Skeletal muscle satellite cell (primary cell): ENCODE measurements at regions not wholly inside any gene's neighbourhood (a gene's known extent, or its start where the extent isn't known, plus 50 kb on each side); places are given as distances from the start of the nearest gene placed in this dataset.

Experiments used
- H3K27me3 ChIP-seq: 2 replicates; pipeline ENCODE4 v1.7.0; 2013; ENCODE audit warnings: low read length; ENCODE audit not compliant: control insufficient read depth, insufficient read depth
- H3K36me3 ChIP-seq: 2 replicates; pipeline ENCODE4 v1.7.0; 2013; ENCODE audit warnings: mild to moderate bottlenecking, control low read depth, low read length; ENCODE audit not compliant: insufficient read depth
- H3K4me1 ChIP-seq: 2 replicates; pipeline ENCODE4 v1.7.0; 2013; ENCODE audit warnings: low read length; ENCODE audit not compliant: control insufficient read depth, insufficient read depth
- H3K4me2 ChIP-seq: 2 replicates; pipeline ENCODE4 v1.7.0; 2013; ENCODE audit warnings: mild to moderate bottlenecking, low read length
- H3K4me3 ChIP-seq: 2 replicates; pipeline ENCODE4 v1.7.0; 2013; ENCODE audit warnings: low read length
- H3K9ac ChIP-seq: 2 replicates; pipeline ENCODE4 v1.7.0; 2013; ENCODE audit warnings: mild to moderate bottlenecking, low read depth, low read length, moderate library complexity
- H3K9me3 ChIP-seq: replicated peaks from 2 replicates; pipeline ENCODE4 v1.7.0; 2013; ENCODE audit warnings: mild to moderate bottlenecking, control low read depth, low read length

DNA sequence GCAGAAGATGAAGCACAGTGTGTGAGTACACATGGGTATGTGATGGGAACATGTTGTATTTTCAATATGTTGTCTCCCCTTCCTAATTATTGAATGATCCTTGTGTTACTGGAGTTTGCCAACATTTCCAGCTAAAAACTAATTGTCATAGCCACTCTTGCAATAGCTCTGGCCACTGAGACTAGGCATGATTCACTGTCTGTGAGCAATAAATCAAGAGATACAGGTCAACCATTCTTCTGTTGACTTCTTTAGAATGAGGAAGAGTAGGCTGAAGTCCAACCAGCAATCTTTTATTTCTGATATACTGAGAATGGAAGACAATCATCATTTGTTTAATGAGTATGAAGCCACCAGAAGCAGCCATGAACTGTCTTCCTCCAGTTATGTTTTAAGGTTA is 413.9 kb downstream of the SLITRK5 start:
- H3K27me3 ChIP-seq, result no peaks in the 10 kb centered on the region
- no peak overlapping the region for H3K9ac ChIP-seq
- no peaks in the 10 kb centered on the region for H3K9me3 ChIP-seq
- H3K4me3 ChIP-seq, result no peak overlapping the region
- H3K36me3 ChIP-seq, result no peaks in the 10 kb centered on the region
- no peak overlapping the region for H3K4me2 ChIP-seq
- H3K4me1 ChIP-seq, result peaks cover 12% of the 10 kb centered on the region

DNA sequence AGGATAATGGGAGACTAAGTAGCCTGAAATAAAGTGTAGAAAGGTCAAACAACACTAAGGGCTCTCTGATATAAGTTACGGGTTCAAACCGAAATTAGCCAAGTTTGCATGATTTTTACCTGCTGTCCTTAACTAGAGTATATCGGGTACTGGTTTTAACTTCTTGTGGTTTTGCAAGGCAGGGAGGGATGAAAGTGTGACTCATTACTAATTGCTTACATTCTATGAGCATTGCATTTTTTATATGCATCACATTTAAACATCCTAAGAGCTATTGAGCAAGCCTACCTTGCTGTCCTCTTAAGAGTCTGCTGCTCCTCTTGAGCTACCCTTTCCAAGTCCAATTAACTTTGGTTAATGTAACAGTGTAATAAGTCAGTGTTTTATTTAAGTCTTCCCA is 415.4 kb downstream of the SLITRK5 start:
- H3K27me3 ChIP-seq, result no peaks in the 10 kb centered on the region
- no peak overlapping the region for H3K4me2 ChIP-seq
- no peak overlapping the region for H3K9ac ChIP-seq
- H3K36me3 ChIP-seq, result no peaks in the 10 kb centered on the region
- H3K4me3 ChIP-seq, result no peak overlapping the region
- no peaks in the 10 kb centered on the region for H3K9me3 ChIP-seq
- H3K4me1 ChIP-seq, result peaks cover 12% of the 10 kb centered on the region

DNA sequence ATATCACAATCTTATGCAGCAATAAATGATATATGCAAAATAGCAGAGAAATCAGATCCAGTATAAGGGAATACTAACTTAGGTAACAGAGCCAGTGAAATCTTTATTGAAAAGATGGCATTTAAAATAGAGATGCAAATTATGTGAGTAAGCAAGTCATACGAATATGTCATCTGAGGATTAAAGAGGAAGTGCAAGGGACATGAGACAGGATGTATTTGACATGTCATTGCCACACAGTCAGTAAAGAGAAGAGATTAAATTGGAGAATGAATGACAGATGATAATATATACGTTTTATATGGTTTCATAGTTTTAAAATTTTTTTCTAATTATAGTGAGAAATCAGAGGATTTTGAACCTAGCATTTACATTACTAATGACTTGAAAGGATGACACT is 426.4 kb downstream of the SLITRK5 start:
- no peaks in the 10 kb centered on the region for H3K4me1 ChIP-seq
- H3K4me3 ChIP-seq, result no peak overlapping the region
- no peak overlapping the region for H3K9ac ChIP-seq
- H3K9me3 ChIP-seq, result no peaks in the 10 kb centered on the region
- no peaks in the 10 kb centered on the region for H3K27me3 ChIP-seq
- no peak overlapping the region for H3K4me2 ChIP-seq
- H3K36me3 ChIP-seq, result no peaks in the 10 kb centered on the region

DNA sequence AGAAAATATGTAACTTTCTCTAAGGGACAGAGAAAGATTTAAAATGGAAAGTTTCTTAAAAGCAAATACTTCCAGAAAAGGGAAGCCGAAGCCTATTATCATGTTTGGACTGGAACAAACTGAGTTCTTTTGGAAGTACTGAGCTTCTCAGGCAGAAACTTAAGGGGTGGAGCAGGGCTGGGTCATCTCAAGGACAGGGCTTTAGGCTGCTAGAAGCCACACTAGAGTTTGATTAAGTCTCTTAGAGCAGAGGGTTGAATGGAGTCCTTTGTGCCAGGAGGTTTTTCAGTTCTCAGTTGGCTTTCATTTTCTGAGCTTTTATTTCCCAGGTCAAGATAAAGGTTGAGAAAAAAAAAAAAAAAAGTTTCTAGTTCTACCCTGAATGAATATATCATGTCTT is 432.7 kb downstream of the SLITRK5 start:
- H3K36me3 ChIP-seq, result no peaks in the 10 kb centered on the region
- no peak overlapping the region for H3K4me3 ChIP-seq
- no peaks in the 10 kb centered on the region for H3K9me3 ChIP-seq
- H3K4me2 ChIP-seq, result no peak overlapping the region
- no peaks in the 10 kb centered on the region for H3K4me1 ChIP-seq
- no peak overlapping the region for H3K9ac ChIP-seq
- H3K27me3 ChIP-seq, result no peaks in the 10 kb centered on the region

DNA sequence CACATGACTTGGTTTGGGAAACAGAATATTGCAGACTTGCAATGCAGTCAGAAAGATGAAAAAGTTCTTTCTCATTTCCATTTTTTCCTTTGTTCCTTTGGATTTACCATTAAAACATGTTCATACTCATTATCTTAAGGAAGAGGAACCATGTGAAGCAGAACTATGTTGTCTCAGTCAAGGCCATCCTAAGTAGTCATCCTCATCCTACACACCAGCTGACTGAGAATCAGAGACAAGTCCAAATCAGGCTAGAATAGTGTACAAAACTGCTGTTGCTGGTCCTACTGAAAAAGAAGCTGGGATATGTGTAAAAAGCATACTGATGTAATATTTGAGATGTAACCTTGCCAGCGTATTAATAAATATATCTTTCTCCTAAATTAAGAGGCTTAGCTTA is 433.4 kb downstream of the SLITRK5 start:
- Histone ChIP-seq H3K27me3 (no peaks in the 10 kb centered on the region), H3K4me2 (no peak overlapping the region), H3K4me1 (no peaks in the 10 kb centered on the region), H3K36me3 (no peaks in the 10 kb centered on the region), H3K9ac (no peak overlapping the region), H3K9me3 (no peaks in the 10 kb centered on the region), H3K4me3 (no peak overlapping the region)

DNA sequence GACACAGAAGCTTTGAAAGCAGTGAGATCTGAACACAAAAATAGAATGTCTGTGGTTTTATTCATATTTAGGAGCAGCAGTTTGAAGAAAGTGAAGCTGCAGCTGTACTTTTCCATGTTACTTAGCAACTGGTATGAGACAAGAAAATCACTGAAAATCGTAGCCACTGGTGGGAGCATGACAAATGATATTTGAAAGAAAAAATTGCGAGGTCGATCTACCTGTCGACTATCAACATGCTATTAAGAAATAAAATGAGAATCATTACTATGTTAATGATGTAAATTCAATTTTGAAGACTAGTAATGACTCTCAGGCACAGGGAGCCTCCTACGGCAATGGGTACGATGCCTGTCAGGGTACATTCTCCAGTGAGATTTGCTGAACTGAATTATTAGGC is 436.4 kb downstream of the SLITRK5 start:
- H3K27me3 ChIP-seq, result no peaks in the 10 kb centered on the region
- H3K36me3 ChIP-seq, result no peaks in the 10 kb centered on the region
- H3K4me3 ChIP-seq, result no peak overlapping the region
- H3K4me2 ChIP-seq, result no peak overlapping the region
- H3K4me1 ChIP-seq, result no peaks in the 10 kb centered on the region
- H3K9ac ChIP-seq, result no peak overlapping the region
- no peaks in the 10 kb centered on the region for H3K9me3 ChIP-seq

DNA sequence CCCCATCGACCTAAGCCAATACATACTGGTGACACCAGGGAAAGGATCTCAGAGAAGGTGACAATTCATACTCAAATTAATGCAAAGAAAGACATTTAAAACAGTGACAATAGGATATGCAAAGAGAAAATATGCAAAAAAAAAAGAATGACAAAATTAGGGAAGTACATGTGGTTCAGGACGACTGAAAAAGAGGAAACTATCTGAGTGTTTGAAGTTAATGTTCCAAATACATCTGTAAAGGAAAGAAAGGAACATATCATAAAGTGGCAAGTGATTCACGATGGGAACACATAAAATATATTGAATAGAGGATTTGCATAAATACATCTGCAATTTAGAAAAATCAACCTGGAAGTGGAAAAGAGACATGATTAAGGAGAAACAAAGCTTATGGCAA is 441.4 kb downstream of the SLITRK5 start:
- Histone ChIP-seq H3K9ac (no peak overlapping the region), H3K4me3 (no peak overlapping the region), H3K9me3 (no peaks in the 10 kb centered on the region), H3K36me3 (no peaks in the 10 kb centered on the region), H3K27me3 (no peaks in the 10 kb centered on the region), H3K4me1 (no peaks in the 10 kb centered on the region), H3K4me2 (no peak overlapping the region)

DNA sequence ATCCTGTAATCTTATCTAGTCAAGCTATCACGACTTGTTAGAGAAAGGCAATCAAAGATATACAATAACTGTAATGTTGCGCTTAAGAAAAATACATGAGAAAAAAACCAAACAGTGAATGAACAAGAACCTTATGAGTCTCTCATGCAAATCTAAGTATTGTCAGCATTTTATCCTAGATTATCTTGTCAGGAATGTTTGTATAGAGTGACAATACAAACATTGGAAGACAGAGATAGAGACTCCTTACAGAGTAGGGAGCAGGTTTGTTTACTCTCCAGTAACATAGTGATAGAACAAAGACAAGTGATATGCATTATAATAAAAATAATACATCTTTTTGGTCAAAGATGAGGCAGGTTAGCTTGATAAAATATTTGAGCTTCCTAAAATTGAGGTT is 444.8 kb downstream of the SLITRK5 start:
- Histone ChIP-seq H3K9me3 (no peaks in the 10 kb centered on the region), H3K4me2 (no peak overlapping the region), H3K27me3 (no peaks in the 10 kb centered on the region), H3K36me3 (no peaks in the 10 kb centered on the region), H3K9ac (no peak overlapping the region), H3K4me3 (no peak overlapping the region), H3K4me1 (no peaks in the 10 kb centered on the region)

DNA sequence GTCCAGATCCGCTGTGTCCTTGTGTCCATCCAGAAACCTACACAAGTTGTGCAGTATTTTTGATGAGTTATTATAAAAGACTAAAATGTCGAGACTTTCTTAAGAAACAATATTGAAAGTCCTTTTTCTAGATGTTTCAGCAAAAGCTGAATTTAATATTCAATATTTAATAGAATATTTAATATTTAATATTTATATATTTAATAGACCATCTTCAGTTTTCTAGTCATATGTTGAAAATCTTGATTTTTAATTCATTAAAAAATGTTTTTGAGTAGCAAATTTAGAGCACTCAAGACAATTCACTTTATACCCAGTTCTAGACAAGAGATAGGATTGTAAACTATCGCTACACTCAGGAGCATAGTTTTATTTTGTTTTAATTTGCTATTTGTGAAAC is 447.8 kb downstream of the SLITRK5 start:
- no peak overlapping the region for H3K4me2 ChIP-seq
- H3K9ac ChIP-seq, result no peak overlapping the region
- H3K27me3 ChIP-seq, result no peaks in the 10 kb centered on the region
- no peaks in the 10 kb centered on the region for H3K9me3 ChIP-seq
- no peak overlapping the region for H3K4me3 ChIP-seq
- no peaks in the 10 kb centered on the region for H3K4me1 ChIP-seq
- H3K36me3 ChIP-seq, result no peaks in the 10 kb centered on the region

DNA sequence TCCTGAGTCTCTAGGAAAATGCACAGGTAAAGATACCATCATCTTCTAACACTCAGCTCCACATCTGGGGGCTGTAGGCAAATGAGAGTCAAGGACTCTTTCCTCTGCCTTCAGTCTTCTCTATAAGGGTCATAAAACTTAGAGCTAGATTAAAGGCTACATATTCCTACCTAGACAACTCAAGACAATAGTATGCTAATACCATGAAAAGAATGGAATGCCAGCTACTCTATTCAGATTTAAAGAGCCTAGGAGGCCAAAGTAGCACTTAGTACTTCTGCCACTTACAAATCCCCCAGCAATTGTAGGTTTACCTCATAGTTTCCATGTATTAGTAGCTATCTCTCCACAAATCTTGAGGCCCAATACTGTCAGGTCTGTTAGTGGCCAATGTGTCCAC is 453.0 kb downstream of the SLITRK5 start:
- Histone ChIP-seq H3K4me3 (no peak overlapping the region), H3K27me3 (no peaks in the 10 kb centered on the region), H3K36me3 (no peaks in the 10 kb centered on the region), H3K9ac (no peak overlapping the region), H3K4me1 (no peaks in the 10 kb centered on the region), H3K4me2 (no peak overlapping the region), H3K9me3 (no peaks in the 10 kb centered on the region)

DNA sequence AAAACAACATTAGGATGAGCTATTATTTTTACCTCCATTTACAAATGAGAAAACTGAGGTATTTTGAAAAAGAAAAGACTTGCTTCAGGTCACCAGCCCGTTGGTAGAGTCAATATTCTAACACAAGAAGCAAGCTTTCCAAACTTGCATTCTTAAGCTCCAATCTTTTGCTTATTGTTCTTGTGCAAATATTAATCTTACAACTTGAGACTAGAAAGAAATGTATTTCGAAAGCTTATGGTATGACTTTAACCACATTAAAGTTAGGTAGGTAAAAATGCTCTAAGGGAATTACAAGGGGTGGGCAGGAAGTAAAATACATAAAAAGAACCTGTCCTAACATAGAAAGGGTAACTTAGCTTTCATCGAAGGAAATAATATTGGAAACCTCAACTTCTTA is 453.9 kb downstream of the SLITRK5 start:
- Histone ChIP-seq H3K4me1 (no peaks in the 10 kb centered on the region), H3K4me2 (no peak overlapping the region), H3K27me3 (no peaks in the 10 kb centered on the region), H3K4me3 (no peak overlapping the region), H3K36me3 (no peaks in the 10 kb centered on the region), H3K9ac (no peak overlapping the region), H3K9me3 (no peaks in the 10 kb centered on the region)

DNA sequence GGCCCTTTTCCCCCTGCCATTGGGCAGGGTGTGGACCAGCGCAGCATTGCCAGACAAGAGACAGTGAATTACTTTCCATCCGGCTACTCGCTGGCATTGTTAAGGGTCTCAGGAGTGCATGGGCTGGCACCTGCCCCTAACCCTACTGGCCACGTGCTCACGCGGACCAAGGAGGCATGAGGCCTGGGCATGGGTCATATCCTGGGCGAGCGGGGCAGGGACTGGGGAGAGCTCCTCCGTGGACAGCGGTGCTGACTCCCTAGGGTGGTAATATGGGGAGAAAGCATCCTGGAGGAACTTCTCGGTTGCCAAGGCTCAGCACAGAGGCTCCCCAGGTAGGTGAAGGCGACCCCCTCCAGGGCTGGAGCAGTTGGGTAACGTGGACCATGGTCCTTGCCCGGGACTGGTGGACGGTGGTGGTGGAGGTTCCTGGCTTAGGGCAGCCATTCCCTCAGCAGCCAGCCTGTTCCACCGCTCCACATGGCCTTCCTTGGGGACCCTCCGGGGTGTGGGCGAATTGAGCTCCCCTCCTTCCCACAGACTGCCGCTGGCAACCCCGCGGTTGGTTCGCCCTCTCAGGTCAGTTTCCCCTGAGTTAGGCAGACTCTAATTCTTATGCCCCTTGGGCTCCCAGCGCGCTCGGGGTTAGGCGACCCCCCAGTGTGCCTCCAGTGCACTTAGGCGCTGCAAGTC is 465.1 kb downstream of the SLITRK5 start:
- no peak overlapping the region for H3K4me3 ChIP-seq
- H3K27me3 ChIP-seq, result no peaks in the 10 kb centered on the region
- H3K36me3 ChIP-seq, result no peaks in the 10 kb centered on the region
- H3K4me2 ChIP-seq, result no peak overlapping the region
- no peak overlapping the region for H3K9ac ChIP-seq
- no peaks in the 10 kb centered on the region for H3K4me1 ChIP-seq
- H3K9me3 ChIP-seq, result no peaks in the 10 kb centered on the region
